ENCODE measurements at regions not wholly inside any gene's neighbourhood (a gene's known extent, or its start where the extent isn't known, plus 50 kb on each side); places are given as distances from the start of the nearest gene placed in this dataset.

GRCh38 chr12:30399859-30400258, 295.8 kb downstream of the IPO8 start:
- no peak overlapping the region for H3K4me3 ChIP-seq (replicated peaks; ENCODE audit: low read depth, low read length)
- no peak for DNase-seq (ENCODE audit: extremely low read depth, insufficient read length)
- no peak for TF ChIP-seq CTCF (IDR thresholded peaks at IDR 0.05; ENCODE audit: insufficient read depth, low read length, poor library complexity, severe bottlenecking)
- no peaks in the 10 kb centered on the region for H3K27me3 ChIP-seq (replicated peaks; ENCODE audit: control insufficient read depth, insufficient read depth, low read length)
- H3K36me3 ChIP-seq (ENCODE audit: control insufficient read depth, insufficient read depth, low read length): no peaks in the 10 kb centered on the region

- Histone ChIP-seq H3K36me3 (ENCODE audit: control insufficient read depth, insufficient read depth, low read length) (no peaks in the 10 kb centered on the region), H3K27me3 (replicated peaks; ENCODE audit: control insufficient read depth, insufficient read depth, low read length) (no peaks in the 10 kb centered on the region), H3K4me3 (replicated peaks; ENCODE audit: low read depth, low read length) (no peak overlapping the region)
- no peak for TF ChIP-seq CTCF (IDR thresholded peaks at IDR 0.05; ENCODE audit: insufficient read depth, low read length, poor library complexity, severe bottlenecking)
- no peak for DNase-seq (ENCODE audit: extremely low read depth, insufficient read length)
These were observed 299.1 kb downstream of the IPO8 start for GRCh38 chr12:30396576-30396975.

GRCh38 chr12:30395190-30395589, 300.5 kb downstream of the IPO8 start:
- no peak for DNase-seq (ENCODE audit: extremely low read depth, insufficient read length)
- Histone ChIP-seq H3K4me3 (replicated peaks; ENCODE audit: low read depth, low read length) (no peak overlapping the region), H3K27me3 (replicated peaks; ENCODE audit: control insufficient read depth, insufficient read depth, low read length) (no peaks in the 10 kb centered on the region), H3K36me3 (ENCODE audit: control insufficient read depth, insufficient read depth, low read length) (no peaks in the 10 kb centered on the region)
- no peak for TF ChIP-seq CTCF (IDR thresholded peaks at IDR 0.05; ENCODE audit: insufficient read depth, low read length, poor library complexity, severe bottlenecking)

GRCh38 chr12:30391766-30392366, 303.8 kb downstream of the IPO8 start:
- no peak for TF ChIP-seq CTCF (IDR thresholded peaks at IDR 0.05; ENCODE audit: insufficient read depth, low read length, poor library complexity, severe bottlenecking)
- Histone ChIP-seq H3K27me3 (replicated peaks; ENCODE audit: control insufficient read depth, insufficient read depth, low read length) (no peaks in the 10 kb centered on the region), H3K4me3 (replicated peaks; ENCODE audit: low read depth, low read length) (no peak overlapping the region), H3K36me3 (ENCODE audit: control insufficient read depth, insufficient read depth, low read length) (no peaks in the 10 kb centered on the region)
- no peak for DNase-seq (ENCODE audit: extremely low read depth, insufficient read length)

GRCh38 chr12:30385706-30386105, 310.0 kb downstream of the IPO8 start:
- no peak overlapping the region for H3K4me3 ChIP-seq (replicated peaks; ENCODE audit: low read depth, low read length)
- H3K36me3 ChIP-seq (ENCODE audit: control insufficient read depth, insufficient read depth, low read length): no peaks in the 10 kb centered on the region
- no peak for DNase-seq (ENCODE audit: extremely low read depth, insufficient read length)
- no peak for TF ChIP-seq CTCF (IDR thresholded peaks at IDR 0.05; ENCODE audit: insufficient read depth, low read length, poor library complexity, severe bottlenecking)
- H3K27me3 ChIP-seq (replicated peaks; ENCODE audit: control insufficient read depth, insufficient read depth, low read length): no peaks in the 10 kb centered on the region

- Histone ChIP-seq H3K27me3 (replicated peaks; ENCODE audit: control insufficient read depth, insufficient read depth, low read length) (no peaks in the 10 kb centered on the region), H3K36me3 (ENCODE audit: control insufficient read depth, insufficient read depth, low read length) (no peaks in the 10 kb centered on the region), H3K4me3 (replicated peaks; ENCODE audit: low read depth, low read length) (no peak overlapping the region)
- no peak for DNase-seq (ENCODE audit: extremely low read depth, insufficient read length)
- TF ChIP-seq CTCF (IDR thresholded peaks at IDR 0.05; ENCODE audit: insufficient read depth, low read length, poor library complexity, severe bottlenecking): no peak
These were observed 310.7 kb downstream of the IPO8 start for GRCh38 chr12:30384976-30385375.
